ENCODE measurements at regions not wholly inside any gene's neighbourhood (a gene's known extent, or its start where the extent isn't known, plus 50 kb on each side); places are given as distances from the start of the nearest gene placed in this dataset.

DNA sequence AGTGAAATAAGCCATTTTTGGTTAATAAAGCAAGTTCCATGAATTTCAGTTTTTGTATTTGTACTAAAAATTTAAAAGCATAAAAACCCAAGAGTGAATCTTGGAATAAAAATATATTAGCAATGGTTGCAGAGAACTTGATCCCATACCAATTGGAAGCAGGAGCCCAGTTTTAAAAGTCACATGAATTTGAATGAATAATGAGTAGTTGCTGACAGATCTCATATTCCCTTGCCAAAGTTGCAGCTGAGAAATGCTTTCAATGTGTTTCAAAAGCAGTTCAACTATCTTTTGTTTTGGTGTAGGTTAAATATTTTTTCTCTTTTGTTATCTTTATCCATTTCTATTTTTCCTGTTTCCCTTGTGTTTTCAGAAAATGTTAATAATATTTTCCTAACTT lies 818.6 kb downstream of the CDH18 start:
- ChIA-PET POLR2A (no interaction called here), CTCF (no interaction called here)
- H3K27ac Mint-ChIP-seq = no peak overlapping the region

DNA sequence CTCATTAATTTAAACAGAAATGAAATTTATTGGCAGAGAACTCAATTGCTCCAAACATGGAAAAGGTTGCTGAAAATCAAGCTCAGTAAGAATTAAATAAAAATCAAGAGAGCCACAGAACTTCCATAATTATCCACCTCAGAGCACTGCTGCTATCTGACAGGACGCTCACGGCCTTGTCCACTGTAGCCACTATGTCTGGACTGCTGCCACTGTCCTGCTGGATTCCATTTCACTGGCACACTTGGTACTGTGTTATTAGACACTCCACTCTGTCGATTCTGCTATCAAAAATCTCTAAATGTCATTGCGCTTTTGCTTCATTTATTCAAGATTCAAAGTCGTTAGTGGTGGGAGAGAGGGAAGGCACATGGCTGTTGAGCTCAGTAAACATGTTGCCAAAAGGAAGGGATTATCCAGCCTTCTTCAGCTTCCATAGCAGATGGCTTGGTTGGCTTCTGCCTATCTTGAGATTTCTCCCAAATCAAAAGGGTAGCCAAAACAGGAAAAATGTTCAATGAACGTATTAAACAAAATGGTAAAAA lies 815.0 kb downstream of the CDH18 start:
- DNase-seq = no peak
- no peak overlapping the region for H3K27ac Mint-ChIP-seq
- no peak overlapping the region for H3K4me3 Mint-ChIP-seq
- CTCF ChIA-PET = no interaction called here
- POLR2A ChIA-PET = no interaction called here
- H3K4me1 Mint-ChIP-seq = no peaks in the 10 kb centered on the region
- H3K9me3 Mint-ChIP-seq = peaks cover 6% of the 10 kb centered on the region
- no peaks in the 10 kb centered on the region for H3K27me3 Mint-ChIP-seq
- H3K36me3 Mint-ChIP-seq (ENCODE audit: low read depth) = no peaks in the 10 kb centered on the region

More for the DNA sequence above, 818.6 kb downstream of the CDH18 start:
- no peak for DNase-seq
- Mint-ChIP-seq H3K36me3 (ENCODE audit: low read depth) (no peaks in the 10 kb centered on the region), H3K27me3 (no peaks in the 10 kb centered on the region), H3K4me1 (no peaks in the 10 kb centered on the region), H3K9me3 (peaks cover 9% of the 10 kb centered on the region), H3K4me3 (no peak overlapping the region)

DNA sequence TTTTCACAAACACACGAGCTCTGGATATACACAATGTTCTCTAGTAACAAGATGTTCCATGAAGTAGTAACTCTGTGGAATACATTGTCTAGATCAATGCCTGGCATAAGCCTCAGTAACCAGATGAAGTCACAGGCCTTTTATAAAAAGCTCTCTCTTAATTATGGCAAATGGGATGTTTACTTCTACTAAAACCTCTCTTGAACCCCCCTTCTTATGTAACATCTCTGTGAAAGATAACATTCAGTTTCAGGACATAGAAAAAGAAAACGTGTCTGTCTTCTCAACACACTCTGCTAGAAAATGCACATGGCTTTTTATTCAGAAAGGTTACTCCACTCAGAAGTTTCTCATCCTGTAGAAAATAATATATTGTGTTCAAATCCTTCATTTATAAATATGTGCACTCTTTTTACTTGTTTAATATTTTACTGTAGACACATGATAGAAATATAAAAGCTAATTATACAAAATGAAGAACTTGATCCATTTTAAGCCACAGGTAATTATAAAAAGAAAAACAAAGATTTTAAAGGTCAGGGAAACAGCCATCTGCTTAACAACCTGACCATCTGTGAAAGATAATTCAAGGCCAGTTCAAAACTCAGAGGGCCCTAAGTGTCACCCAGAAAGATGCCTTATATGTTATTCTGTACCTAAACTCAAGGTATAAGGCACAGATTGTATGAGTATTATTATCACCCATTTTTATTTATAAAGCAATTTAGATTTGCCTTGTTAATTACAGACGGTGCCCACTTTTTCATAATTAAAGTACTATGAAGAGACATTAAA lies 812.0 kb downstream of the CDH18 start:
- POLR2A ChIA-PET = no interaction called here
- CTCF ChIA-PET = no interaction called here
- H3K9me3 Mint-ChIP-seq = peaks cover 6% of the 10 kb centered on the region
- H3K27me3 Mint-ChIP-seq = no peaks in the 10 kb centered on the region
- DNase-seq = no peak
- no peak overlapping the region for H3K4me3 Mint-ChIP-seq
- H3K27ac Mint-ChIP-seq = no peak overlapping the region
- H3K36me3 Mint-ChIP-seq (ENCODE audit: low read depth) = no peaks in the 10 kb centered on the region
- H3K4me1 Mint-ChIP-seq = no peaks in the 10 kb centered on the region

DNA sequence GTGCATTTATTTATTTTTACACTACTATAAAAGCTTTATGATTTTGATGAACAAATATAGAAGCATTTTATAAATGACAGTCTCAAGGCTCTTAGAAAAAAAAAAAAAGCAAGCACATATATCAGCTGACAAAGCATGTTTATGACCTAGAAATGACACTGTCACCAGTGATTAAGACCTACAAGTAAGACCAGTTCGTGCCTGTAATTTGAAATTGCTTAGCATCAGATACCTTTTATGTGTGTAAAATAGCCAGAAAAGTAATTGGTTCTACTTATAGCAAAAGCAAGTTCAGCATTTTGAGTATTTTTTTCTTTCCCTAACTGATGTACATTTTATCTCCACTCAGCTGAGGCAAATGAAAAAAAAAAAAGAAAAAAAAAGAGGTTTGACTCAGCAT lies 808.4 kb downstream of the CDH18 start:
- H3K9me3 Mint-ChIP-seq = no peaks in the 10 kb centered on the region
- ChIA-PET POLR2A (interaction anchor here (0.6 kb wide), 1 partner anchor 11 kb away, joined by 3 read pairs; no protein-coding TSS in a partner anchor), CTCF (no interaction called here)
- no peak for DNase-seq
- H3K27ac Mint-ChIP-seq = no peak overlapping the region
- H3K36me3 Mint-ChIP-seq (ENCODE audit: low read depth) = no peaks in the 10 kb centered on the region
- no peaks in the 10 kb centered on the region for H3K4me1 Mint-ChIP-seq
- no peaks in the 10 kb centered on the region for H3K27me3 Mint-ChIP-seq
- no peak overlapping the region for H3K4me3 Mint-ChIP-seq

DNA sequence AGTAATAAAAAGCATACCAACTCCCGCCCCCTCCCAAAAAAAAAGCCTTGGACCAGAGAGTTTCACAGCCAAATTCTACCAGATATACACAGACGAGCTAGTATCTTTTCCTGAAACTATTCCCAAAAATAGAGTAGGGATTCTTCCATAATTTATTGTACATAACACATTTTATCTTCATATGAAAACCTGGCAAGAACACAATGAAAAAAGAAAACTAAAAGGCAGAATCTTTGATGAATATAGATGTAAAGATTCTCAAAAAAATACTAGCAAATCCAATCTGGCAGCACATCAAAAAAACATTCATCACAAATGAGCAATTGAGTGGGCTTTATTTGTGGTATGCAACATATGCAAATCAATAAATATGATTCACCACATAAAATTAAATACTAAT lies 798.8 kb downstream of the CDH18 start:
- H3K27me3 Mint-ChIP-seq = no peaks in the 10 kb centered on the region
- POLR2A ChIA-PET = no interaction called here
- H3K4me1 Mint-ChIP-seq = no peaks in the 10 kb centered on the region
- DNase-seq = no peak
- H3K27ac Mint-ChIP-seq = no peak overlapping the region
- no peaks in the 10 kb centered on the region for H3K36me3 Mint-ChIP-seq (ENCODE audit: low read depth)
- CTCF ChIA-PET = no interaction called here
- no peak overlapping the region for H3K4me3 Mint-ChIP-seq
- peaks cover 7% of the 10 kb centered on the region for H3K9me3 Mint-ChIP-seq

DNA sequence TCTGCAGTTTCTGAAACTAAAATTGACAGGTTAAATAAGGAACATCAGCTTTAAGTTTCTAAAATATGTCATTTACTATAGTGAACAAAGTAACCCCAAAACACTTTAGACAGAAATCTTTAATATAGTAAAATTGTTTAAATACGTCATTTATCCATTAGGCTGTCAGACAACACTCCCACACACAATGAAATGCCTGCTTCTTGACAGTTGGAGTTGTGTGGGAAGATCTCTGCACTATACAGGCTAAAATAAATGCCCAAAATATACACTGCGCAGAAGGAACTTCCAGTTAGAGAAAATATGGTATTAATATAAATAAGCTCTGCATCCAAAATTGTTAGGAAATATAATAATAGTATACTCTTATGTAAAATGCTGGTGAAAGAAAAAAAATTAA lies 794.4 kb downstream of the CDH18 start:
- ChIA-PET CTCF (no interaction called here), POLR2A (no interaction called here)
- Mint-ChIP-seq H3K4me1 (no peaks in the 10 kb centered on the region), H3K36me3 (ENCODE audit: low read depth) (no peaks in the 10 kb centered on the region), H3K27ac (no peak overlapping the region), H3K4me3 (no peak overlapping the region), H3K27me3 (no peaks in the 10 kb centered on the region), H3K9me3 (peaks cover 2% of the 10 kb centered on the region)
- no peak for DNase-seq

DNA sequence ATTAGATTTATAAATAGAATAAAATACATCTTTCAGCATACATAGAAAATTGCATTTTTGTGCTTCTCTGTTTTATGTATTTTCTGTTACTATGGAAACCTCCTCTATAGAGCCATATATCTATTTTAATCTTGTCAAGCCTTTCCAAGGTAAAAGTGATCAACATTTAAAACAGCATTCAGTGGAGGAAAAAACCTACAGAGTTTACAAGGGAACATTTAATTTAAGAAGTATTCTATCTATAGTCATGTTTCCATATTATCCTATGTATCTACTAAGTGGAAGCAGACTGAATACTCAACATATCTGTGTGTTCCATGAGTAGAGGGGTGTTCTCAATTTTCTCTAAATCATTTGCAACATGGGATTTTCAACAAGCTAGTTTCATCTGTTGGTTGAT lies 791.4 kb downstream of the CDH18 start:
- POLR2A ChIA-PET = no interaction called here
- CTCF ChIA-PET = no interaction called here
- Mint-ChIP-seq H3K4me3 (no peak overlapping the region), H3K9me3 (no peaks in the 10 kb centered on the region), H3K36me3 (ENCODE audit: low read depth) (no peaks in the 10 kb centered on the region), H3K27ac (no peak overlapping the region), H3K27me3 (no peaks in the 10 kb centered on the region), H3K4me1 (no peaks in the 10 kb centered on the region)
- DNase-seq = no peak

DNA sequence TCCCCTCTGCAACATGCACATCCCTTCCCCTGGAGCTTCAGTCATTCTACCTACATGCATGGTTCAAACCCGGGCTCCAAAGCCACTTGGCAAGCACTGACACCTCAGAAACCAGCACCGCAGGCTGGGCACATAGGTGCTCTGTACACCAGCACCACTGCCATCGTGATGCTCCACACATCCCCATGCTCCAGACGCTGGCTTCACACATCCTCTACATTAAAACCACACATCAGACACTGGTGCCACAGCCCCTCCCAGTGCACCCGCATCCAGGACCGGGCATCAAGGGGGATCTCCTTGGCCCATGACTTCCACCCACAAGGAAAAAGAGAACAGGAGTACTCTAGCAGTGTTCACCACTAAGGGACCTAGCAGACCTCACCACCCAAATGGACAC lies 787.7 kb downstream of the CDH18 start:
- Mint-ChIP-seq H3K27me3 (no peaks in the 10 kb centered on the region), H3K4me1 (no peaks in the 10 kb centered on the region), H3K36me3 (ENCODE audit: low read depth) (no peaks in the 10 kb centered on the region), H3K4me3 (no peak overlapping the region), H3K27ac (no peak overlapping the region), H3K9me3 (no peaks in the 10 kb centered on the region)
- ChIA-PET POLR2A (no interaction called here), CTCF (no interaction called here)
- no peak for DNase-seq

DNA sequence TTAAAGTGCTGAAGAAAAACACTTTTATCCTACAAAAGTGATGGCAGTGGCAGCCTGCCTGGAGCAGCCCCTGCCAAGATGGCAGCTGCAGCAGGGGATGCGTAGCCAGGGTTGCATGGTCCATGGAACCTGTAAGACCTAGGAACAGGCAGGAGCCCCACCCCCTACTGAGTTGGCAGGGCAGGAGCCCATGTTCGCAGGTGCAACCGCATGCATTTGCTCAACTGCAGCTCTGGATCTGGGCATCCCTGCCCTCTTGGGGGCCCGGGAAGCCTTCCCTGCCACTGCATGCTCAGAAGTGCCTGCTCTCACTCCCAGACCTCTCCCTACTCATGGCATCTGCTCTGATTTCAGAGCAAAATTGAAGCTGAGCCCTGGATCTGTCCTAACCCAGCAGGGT lies 779.6 kb downstream of the CDH18 start:
- no peak for DNase-seq

DNA sequence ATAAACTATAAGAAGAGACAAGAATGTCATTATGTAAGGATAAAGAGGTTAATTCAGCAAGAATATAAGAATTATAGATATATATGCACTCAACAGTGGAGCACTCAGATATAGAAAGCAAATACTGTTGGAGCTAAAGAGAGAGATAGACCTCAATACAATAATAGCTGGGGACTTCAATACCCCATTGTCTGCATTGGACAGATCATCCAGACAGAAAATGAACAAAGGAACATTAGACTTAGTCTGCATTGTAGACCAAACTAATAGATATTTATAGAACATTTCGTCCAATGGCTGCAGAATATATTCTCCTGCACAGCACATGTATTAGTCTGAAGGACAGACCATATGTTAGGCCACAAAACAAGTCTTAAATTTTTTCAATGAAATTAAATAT lies 777.1 kb downstream of the CDH18 start:
- ChIA-PET CTCF (no interaction called here), POLR2A (no interaction called here)
- H3K27me3 Mint-ChIP-seq = no peaks in the 10 kb centered on the region
- H3K27ac Mint-ChIP-seq = no peak overlapping the region
- H3K36me3 Mint-ChIP-seq (ENCODE audit: low read depth) = no peaks in the 10 kb centered on the region
- H3K4me3 Mint-ChIP-seq = no peak overlapping the region
- no peak for DNase-seq
- H3K9me3 Mint-ChIP-seq = peaks cover 6% of the 10 kb centered on the region
- H3K4me1 Mint-ChIP-seq = no peaks in the 10 kb centered on the region

More for the DNA sequence above, 779.6 kb downstream of the CDH18 start:
- Mint-ChIP-seq H3K27ac (no peak overlapping the region), H3K36me3 (ENCODE audit: low read depth) (no peaks in the 10 kb centered on the region), H3K27me3 (no peaks in the 10 kb centered on the region), H3K9me3 (peaks cover 6% of the 10 kb centered on the region), H3K4me1 (no peaks in the 10 kb centered on the region), H3K4me3 (no peak overlapping the region)
- POLR2A ChIA-PET = no interaction called here
- CTCF ChIA-PET = no interaction called here

DNA sequence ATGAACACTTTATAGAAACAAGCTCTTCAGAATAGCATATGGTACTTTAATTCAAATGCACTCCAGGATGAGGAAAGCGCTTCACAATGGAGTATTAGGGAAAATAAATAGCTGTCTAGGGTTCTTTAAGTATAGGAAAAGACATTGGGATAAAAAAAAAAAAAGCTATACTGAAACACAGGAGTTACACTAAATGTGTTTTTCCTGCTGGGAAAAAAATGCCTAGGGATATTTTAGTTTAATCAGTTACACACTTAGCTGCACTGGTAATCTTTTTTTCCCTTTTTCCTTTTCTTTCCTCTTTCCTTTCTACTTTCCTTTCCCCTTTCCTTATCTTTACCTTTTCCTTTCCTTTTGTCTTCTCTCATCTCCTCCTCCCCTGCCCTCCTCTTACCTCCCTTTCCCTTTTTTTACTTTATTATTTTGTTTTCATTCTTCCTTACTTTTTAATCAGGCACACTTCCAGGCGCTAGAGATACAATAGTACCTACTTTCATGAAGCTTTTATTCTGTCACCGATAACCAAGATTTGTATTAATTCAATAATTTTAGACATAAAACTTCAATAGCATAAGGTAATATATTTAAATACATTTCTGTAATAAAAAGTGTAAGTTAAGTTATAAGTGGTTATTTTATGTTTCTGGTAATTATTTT lies 758.7 kb downstream of the CDH18 start:
- H3K4me1 Mint-ChIP-seq = no peaks in the 10 kb centered on the region
- DNase-seq = no peak
- H3K36me3 Mint-ChIP-seq (ENCODE audit: low read depth) = no peaks in the 10 kb centered on the region
- ChIA-PET POLR2A (no interaction called here), CTCF (interaction anchor here (0.6 to 0.7 kb wide), 2 partner anchors 238 to 985 kb away, joined by 3 read pairs; no protein-coding TSS in a partner anchor)
- H3K4me3 Mint-ChIP-seq = no peak overlapping the region
- H3K27me3 Mint-ChIP-seq = no peaks in the 10 kb centered on the region
- no peak overlapping the region for H3K27ac Mint-ChIP-seq
- H3K9me3 Mint-ChIP-seq = peaks cover 2% of the 10 kb centered on the region

DNA sequence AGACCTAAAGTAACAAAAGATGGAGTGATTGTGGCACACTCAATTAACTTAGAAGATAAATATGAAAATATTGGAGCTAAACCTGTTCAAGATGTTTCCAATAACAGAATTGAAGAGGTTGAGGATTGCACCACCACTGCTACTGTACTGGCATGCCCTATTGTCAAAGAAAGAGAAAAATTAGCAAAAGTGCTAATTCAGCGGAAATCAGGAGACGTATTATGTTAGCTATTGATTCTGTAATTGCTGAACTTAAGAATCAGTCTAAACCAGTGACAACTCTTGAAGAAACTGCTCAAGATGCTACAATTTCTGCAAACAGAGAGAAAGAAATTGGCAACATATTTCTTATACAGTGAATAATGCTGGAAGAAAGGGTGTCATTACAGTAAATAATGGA lies 754.4 kb downstream of the CDH18 start:
- POLR2A ChIA-PET = no interaction called here
- no peak overlapping the region for H3K4me3 Mint-ChIP-seq
- CTCF ChIA-PET = no interaction called here
- H3K27ac Mint-ChIP-seq = no peak overlapping the region
- no peaks in the 10 kb centered on the region for H3K36me3 Mint-ChIP-seq (ENCODE audit: low read depth)
- H3K9me3 Mint-ChIP-seq = peaks cover 11% of the 10 kb centered on the region
- DNase-seq = no peak
- no peaks in the 10 kb centered on the region for H3K4me1 Mint-ChIP-seq
- H3K27me3 Mint-ChIP-seq = no peaks in the 10 kb centered on the region

DNA sequence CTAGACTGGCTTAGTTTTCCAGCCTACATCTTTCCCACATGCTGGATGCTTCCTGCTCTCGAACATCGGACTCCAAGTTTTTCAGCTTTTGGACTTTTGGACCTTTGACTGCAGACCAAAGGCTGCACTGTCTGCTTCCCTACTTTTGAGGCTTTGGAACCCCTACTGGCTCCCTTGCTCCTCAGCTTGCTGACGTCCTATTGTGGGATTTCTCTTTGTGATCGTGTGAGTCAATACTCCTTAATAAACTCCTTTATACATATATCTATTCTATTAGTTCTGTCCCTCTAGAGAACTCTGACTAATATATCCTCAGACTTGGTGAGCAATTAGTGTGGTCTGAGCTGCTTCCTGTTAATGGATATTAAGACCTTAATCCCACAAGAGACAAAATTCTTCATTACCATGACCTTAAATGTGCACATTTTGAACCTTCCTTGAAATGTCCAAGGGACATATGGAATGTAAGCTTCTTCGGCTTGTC lies 752.9 kb downstream of the CDH18 start:
- Mint-ChIP-seq H3K4me1 (no peaks in the 10 kb centered on the region), H3K9me3 (peaks cover 13% of the 10 kb centered on the region), H3K36me3 (ENCODE audit: low read depth) (no peaks in the 10 kb centered on the region), H3K4me3 (no peak overlapping the region), H3K27me3 (no peaks in the 10 kb centered on the region), H3K27ac (no peak overlapping the region)
- no peak for DNase-seq
- POLR2A ChIA-PET = no interaction called here
- CTCF ChIA-PET = no interaction called here

DNA sequence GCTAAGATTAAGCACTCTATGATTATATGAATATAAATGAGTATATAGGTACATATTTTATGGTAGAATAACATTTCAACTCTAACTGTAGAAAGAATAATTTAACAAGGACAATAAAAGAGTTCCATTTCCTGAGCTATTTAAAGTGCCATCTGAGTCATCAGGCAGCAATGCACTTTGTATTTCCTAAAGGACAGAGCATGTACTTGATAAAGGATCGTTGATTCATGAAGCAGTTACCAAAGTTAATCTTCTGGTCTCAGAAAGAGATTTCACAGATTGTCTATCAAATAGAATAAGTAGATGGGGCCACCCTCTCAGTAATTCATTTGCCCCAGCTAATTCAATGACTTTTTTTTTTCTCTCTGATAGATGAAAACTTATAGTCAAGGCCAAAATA lies 747.8 kb downstream of the CDH18 start:
- Mint-ChIP-seq H3K36me3 (ENCODE audit: low read depth) (no peaks in the 10 kb centered on the region), H3K4me1 (no peaks in the 10 kb centered on the region), H3K27me3 (no peaks in the 10 kb centered on the region), H3K4me3 (no peak overlapping the region), H3K27ac (no peak overlapping the region), H3K9me3 (peaks cover 14% of the 10 kb centered on the region)
- ChIA-PET CTCF (no interaction called here), POLR2A (no interaction called here)
- DNase-seq = no peak
